ENCODE measurements at regions not wholly inside any gene's neighbourhood (a gene's known extent, or its start where the extent isn't known, plus 50 kb on each side); places are given as distances from the start of the nearest gene placed in this dataset.

GRCh38 chr12:85509081-85509856 is 229.2 kb downstream of the ALX1 start:
- no peak overlapping the region for H3K18ac ChIP-seq (ENCODE audit: low read length)
- no peak for DNase-seq
- no peak overlapping the region for H3K9ac ChIP-seq (ENCODE audit: low read length)
- H2BK120ac ChIP-seq (ENCODE audit: insufficient read depth, low read length, poor library complexity), result no peak overlapping the region
- no peaks in the 10 kb centered on the region for H3K79me2 ChIP-seq (ENCODE audit: control insufficient read depth, insufficient read depth, low read length, poor library complexity)
- no peak overlapping the region for H3K4ac ChIP-seq (ENCODE audit: low read depth, low read length)
- no peak overlapping the region for H2BK5ac ChIP-seq (ENCODE audit: low read depth, low read length, poor library complexity)
- no peaks in the 10 kb centered on the region for H3K9me3 ChIP-seq (ENCODE audit: insufficient read depth, low read depth, low read length)
- H2AFZ ChIP-seq (ENCODE audit: insufficient read depth, low read length, poor library complexity), result no peak overlapping the region
- H4K91ac ChIP-seq (ENCODE audit: low read depth, low read length), result no peak overlapping the region
- no peak overlapping the region for H3K14ac ChIP-seq (ENCODE audit: low read length)
- no peaks in the 10 kb centered on the region for H3K36me3 ChIP-seq (ENCODE audit: control insufficient read depth in 1 of 2, insufficient read depth in 2 of 2, low read length in 2 of 2)
- H4K8ac ChIP-seq (ENCODE audit: low read depth, low read length), result no peak overlapping the region
- H4K12ac ChIP-seq (ENCODE audit: low read depth, low read length), result no peak overlapping the region
- WGBS (ENCODE audit: extremely low coverage, insufficient coverage, insufficient read length), result no CpG with 5 or more reads among the region's 8 CpGs
- no peak overlapping the region for H3K4me2 ChIP-seq (ENCODE audit: low read length)
- no peaks in the 10 kb centered on the region for H3K4me1 ChIP-seq (ENCODE audit: control insufficient read depth in 1 of 2, insufficient read depth in 2 of 2, low read length in 2 of 2)
- H2AK5ac ChIP-seq (ENCODE audit: low read length), result no peak overlapping the region
- no peaks in the 10 kb centered on the region for H3K79me1 ChIP-seq (ENCODE audit: low read length)
- H3K27ac ChIP-seq (ENCODE audit: low read depth, low read length), result no peak overlapping the region
- no peak overlapping the region for H3K4me3 ChIP-seq (ENCODE audit: low read depth, low read length)
- no peaks in the 10 kb centered on the region for H3K27me3 ChIP-seq (ENCODE audit: insufficient read depth, low read length)
- H2BK12ac ChIP-seq (ENCODE audit: low read length), result no peak overlapping the region
- H3K23ac ChIP-seq (ENCODE audit: low read length), result no peak overlapping the region

- Histone ChIP-seq H3K27ac (ENCODE audit: low read depth, low read length) (no peak overlapping the region), H3K9me3 (ENCODE audit: insufficient read depth, low read depth, low read length) (no peaks in the 10 kb centered on the region), H3K4ac (ENCODE audit: low read depth, low read length) (no peak overlapping the region), H3K4me2 (ENCODE audit: low read length) (no peak overlapping the region), H3K79me2 (ENCODE audit: control insufficient read depth, insufficient read depth, low read length, poor library complexity) (no peaks in the 10 kb centered on the region), H2BK5ac (ENCODE audit: low read depth, low read length, poor library complexity) (no peak overlapping the region), H3K9ac (ENCODE audit: low read length) (no peak overlapping the region), H3K79me1 (ENCODE audit: low read length) (no peaks in the 10 kb centered on the region), H2BK12ac (ENCODE audit: low read length) (no peak overlapping the region), H3K23ac (ENCODE audit: low read length) (no peak overlapping the region), H3K4me1 (ENCODE audit: control insufficient read depth in 1 of 2, insufficient read depth in 2 of 2, low read length in 2 of 2) (no peaks in the 10 kb centered on the region), H3K36me3 (ENCODE audit: control insufficient read depth in 1 of 2, insufficient read depth in 2 of 2, low read length in 2 of 2) (no peaks in the 10 kb centered on the region), H4K12ac (ENCODE audit: low read depth, low read length) (no peak overlapping the region), H2AFZ (ENCODE audit: insufficient read depth, low read length, poor library complexity) (no peak overlapping the region), H2AK5ac (ENCODE audit: low read length) (no peak overlapping the region), H3K14ac (ENCODE audit: low read length) (no peak overlapping the region), H3K27me3 (ENCODE audit: insufficient read depth, low read length) (no peaks in the 10 kb centered on the region), H3K18ac (ENCODE audit: low read length) (no peak overlapping the region), H4K8ac (ENCODE audit: low read depth, low read length) (no peak overlapping the region), H2BK120ac (ENCODE audit: insufficient read depth, low read length, poor library complexity) (no peak overlapping the region), H4K91ac (ENCODE audit: low read depth, low read length) (no peak overlapping the region), H3K4me3 (ENCODE audit: low read depth, low read length) (no peak overlapping the region)
- no peak for DNase-seq
- no CpG with 5 or more reads among the region's 3 CpGs for WGBS (ENCODE audit: extremely low coverage, insufficient coverage, insufficient read length)
These were observed 229.8 kb downstream of the ALX1 start for GRCh38 chr12:85509857-85510256.

GRCh38 chr12:85516039-85516438 is 236.0 kb downstream of the ALX1 start:
- Histone ChIP-seq H3K14ac (ENCODE audit: low read length) (no peak overlapping the region), H4K91ac (ENCODE audit: low read depth, low read length) (no peak overlapping the region), H2AFZ (ENCODE audit: insufficient read depth, low read length, poor library complexity) (no peak overlapping the region), H3K9ac (ENCODE audit: low read length) (no peak overlapping the region), H3K4me1 (ENCODE audit: control insufficient read depth in 1 of 2, insufficient read depth in 2 of 2, low read length in 2 of 2) (no peaks in the 10 kb centered on the region), H3K4ac (ENCODE audit: low read depth, low read length) (no peak overlapping the region), H3K27me3 (ENCODE audit: insufficient read depth, low read length) (no peaks in the 10 kb centered on the region), H2AK5ac (ENCODE audit: low read length) (no peak overlapping the region), H3K79me1 (ENCODE audit: low read length) (no peaks in the 10 kb centered on the region), H3K4me2 (ENCODE audit: low read length) (no peak overlapping the region), H3K9me3 (ENCODE audit: insufficient read depth, low read depth, low read length) (no peaks in the 10 kb centered on the region), H2BK12ac (ENCODE audit: low read length) (no peak overlapping the region), H3K79me2 (ENCODE audit: control insufficient read depth, insufficient read depth, low read length, poor library complexity) (no peaks in the 10 kb centered on the region), H3K27ac (ENCODE audit: low read depth, low read length) (no peak overlapping the region), H3K18ac (ENCODE audit: low read length) (no peak overlapping the region), H3K4me3 (ENCODE audit: low read depth, low read length) (no peak overlapping the region), H4K8ac (ENCODE audit: low read depth, low read length) (no peak overlapping the region), H2BK5ac (ENCODE audit: low read depth, low read length, poor library complexity) (no peak overlapping the region), H3K36me3 (ENCODE audit: control insufficient read depth in 1 of 2, insufficient read depth in 2 of 2, low read length in 2 of 2) (no peaks in the 10 kb centered on the region), H2BK120ac (ENCODE audit: insufficient read depth, low read length, poor library complexity) (no peak overlapping the region), H3K23ac (ENCODE audit: low read length) (no peak overlapping the region), H4K12ac (ENCODE audit: low read depth, low read length) (no peak overlapping the region)
- DNase-seq, result no peak

- Histone ChIP-seq H3K27ac (ENCODE audit: low read depth, low read length) (no peak overlapping the region), H3K27me3 (ENCODE audit: insufficient read depth, low read length) (no peaks in the 10 kb centered on the region), H3K79me1 (ENCODE audit: low read length) (no peaks in the 10 kb centered on the region), H3K14ac (ENCODE audit: low read length) (no peak overlapping the region), H3K36me3 (ENCODE audit: control insufficient read depth in 1 of 2, insufficient read depth in 2 of 2, low read length in 2 of 2) (no peaks in the 10 kb centered on the region), H2AK5ac (ENCODE audit: low read length) (no peak overlapping the region), H3K18ac (ENCODE audit: low read length) (no peak overlapping the region), H3K4ac (ENCODE audit: low read depth, low read length) (no peak overlapping the region), H4K91ac (ENCODE audit: low read depth, low read length) (no peak overlapping the region), H3K4me2 (ENCODE audit: low read length) (no peak overlapping the region), H3K4me1 (ENCODE audit: control insufficient read depth in 1 of 2, insufficient read depth in 2 of 2, low read length in 2 of 2) (no peaks in the 10 kb centered on the region), H3K23ac (ENCODE audit: low read length) (no peak overlapping the region), H4K12ac (ENCODE audit: low read depth, low read length) (no peak overlapping the region), H2BK5ac (ENCODE audit: low read depth, low read length, poor library complexity) (no peak overlapping the region), H3K9me3 (ENCODE audit: insufficient read depth, low read depth, low read length) (no peaks in the 10 kb centered on the region), H2AFZ (ENCODE audit: insufficient read depth, low read length, poor library complexity) (no peak overlapping the region), H4K8ac (ENCODE audit: low read depth, low read length) (no peak overlapping the region), H3K9ac (ENCODE audit: low read length) (no peak overlapping the region), H2BK12ac (ENCODE audit: low read length) (no peak overlapping the region), H3K4me3 (ENCODE audit: low read depth, low read length) (no peak overlapping the region), H3K79me2 (ENCODE audit: control insufficient read depth, insufficient read depth, low read length, poor library complexity) (no peaks in the 10 kb centered on the region), H2BK120ac (ENCODE audit: insufficient read depth, low read length, poor library complexity) (no peak overlapping the region)
- DNase-seq, result no peak
- no CpG with 5 or more reads among the region's 3 CpGs for WGBS (ENCODE audit: extremely low coverage, insufficient coverage, insufficient read length)
These were observed 236.8 kb downstream of the ALX1 start for GRCh38 chr12:85516667-85517325.
